ENCODE measurements at regions not wholly inside any gene's neighbourhood (a gene's known extent, or its start where the extent isn't known, plus 50 kb on each side); places are given as distances from the start of the nearest gene placed in this dataset.

DNA sequence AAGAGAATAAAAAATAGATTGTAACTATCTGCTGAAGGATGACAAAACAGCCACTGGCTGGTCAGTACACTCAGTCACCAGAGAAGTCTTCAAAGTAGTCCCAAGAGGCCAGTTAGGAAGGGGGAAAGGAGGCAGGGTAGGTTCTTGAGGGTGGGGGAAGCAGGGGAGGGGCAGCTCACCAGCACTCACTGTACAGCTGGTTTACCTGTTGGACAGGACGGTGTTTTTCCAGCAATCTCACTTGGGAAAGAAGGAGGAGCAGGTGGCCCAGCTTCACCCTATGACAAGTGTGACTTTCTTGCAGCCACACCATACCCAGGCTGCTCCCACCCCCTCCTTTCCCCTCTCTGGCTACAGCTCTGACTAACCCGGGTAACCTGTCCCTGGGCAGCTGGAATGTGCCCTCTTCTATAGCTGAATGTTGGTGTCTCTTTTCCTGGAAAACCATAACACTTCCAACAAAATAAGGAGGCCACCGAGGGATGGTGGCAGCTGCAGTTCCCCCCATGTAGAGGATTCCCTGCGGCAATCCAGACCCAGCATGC lies 203.4 kb upstream of the NSMCE3 start:
- TF ChIP-seq, protein P1, sequence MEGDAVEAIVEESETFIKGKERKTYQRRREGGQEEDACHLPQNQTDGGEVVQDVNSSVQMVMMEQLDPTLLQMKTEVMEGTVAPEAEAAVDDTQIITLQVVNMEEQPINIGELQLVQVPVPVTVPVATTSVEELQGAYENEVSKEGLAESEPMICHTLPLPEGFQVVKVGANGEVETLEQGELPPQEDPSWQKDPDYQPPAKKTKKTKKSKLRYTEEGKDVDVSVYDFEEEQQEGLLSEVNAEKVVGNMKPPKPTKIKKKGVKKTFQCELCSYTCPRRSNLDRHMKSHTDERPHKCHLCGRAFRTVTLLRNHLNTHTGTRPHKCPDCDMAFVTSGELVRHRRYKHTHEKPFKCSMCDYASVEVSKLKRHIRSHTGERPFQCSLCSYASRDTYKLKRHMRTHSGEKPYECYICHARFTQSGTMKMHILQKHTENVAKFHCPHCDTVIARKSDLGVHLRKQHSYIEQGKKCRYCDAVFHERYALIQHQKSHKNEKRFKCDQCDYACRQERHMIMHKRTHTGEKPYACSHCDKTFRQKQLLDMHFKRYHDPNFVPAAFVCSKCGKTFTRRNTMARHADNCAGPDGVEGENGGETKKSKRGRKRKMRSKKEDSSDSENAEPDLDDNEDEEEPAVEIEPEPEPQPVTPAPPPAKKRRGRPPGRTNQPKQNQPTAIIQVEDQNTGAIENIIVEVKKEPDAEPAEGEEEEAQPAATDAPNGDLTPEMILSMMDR (conservative IDR thresholded peaks at IDR 0.05), result no peak
- peak overlapping the region; percentile 24; the same call in 1 of the 2 replicates for H3K27ac ChIP-seq

DNA sequence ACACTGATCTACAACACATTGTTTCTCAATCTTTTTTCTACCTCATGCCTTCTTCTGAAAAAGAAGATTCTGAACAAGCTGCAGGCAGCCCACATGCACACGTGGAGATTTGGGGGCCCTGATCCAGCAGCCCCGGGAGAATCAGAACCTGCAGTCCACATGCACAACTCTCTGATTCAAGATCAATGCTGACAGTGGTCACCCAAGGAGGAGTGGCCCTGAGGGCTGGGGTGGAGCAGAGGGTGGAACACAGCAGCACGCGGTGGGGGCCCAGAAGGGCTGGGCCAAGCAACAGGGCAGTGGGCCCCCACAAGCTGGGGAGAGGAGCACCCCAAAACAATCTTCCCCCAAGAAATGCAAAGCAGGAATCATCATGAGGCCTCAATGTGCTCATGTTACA lies 202.1 kb upstream of the NSMCE3 start:
- no peak overlapping the region; the same call in 1 of the 2 replicates for H3K27ac ChIP-seq
- TF ChIP-seq, protein P1 (conservative IDR thresholded peaks at IDR 0.05), result no peak

DNA sequence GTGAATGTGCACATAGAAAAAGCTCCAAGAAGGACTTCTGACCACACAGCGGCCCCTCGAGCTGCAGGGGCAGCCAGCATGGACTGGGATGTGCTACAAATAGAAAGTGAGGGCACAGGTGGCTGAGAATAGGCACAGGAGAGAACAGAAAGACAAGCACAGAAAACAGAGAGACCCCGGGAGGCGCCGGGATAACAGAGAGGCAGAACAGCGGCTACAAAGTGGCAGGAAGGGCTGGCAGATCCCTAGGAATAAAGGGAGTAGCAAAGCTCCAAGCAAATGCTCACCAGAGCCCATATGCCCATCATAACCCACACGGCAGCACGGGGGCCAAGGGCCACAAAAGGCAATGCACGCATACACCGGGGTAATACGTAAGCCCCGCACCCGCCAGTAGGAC lies 201.7 kb upstream of the NSMCE3 start:
- H3K27ac ChIP-seq, result peak overlapping the region; percentile 18; the same call in 1 of the 2 replicates
- TF ChIP-seq, protein P1 (conservative IDR thresholded peaks at IDR 0.05), result no peak

DNA sequence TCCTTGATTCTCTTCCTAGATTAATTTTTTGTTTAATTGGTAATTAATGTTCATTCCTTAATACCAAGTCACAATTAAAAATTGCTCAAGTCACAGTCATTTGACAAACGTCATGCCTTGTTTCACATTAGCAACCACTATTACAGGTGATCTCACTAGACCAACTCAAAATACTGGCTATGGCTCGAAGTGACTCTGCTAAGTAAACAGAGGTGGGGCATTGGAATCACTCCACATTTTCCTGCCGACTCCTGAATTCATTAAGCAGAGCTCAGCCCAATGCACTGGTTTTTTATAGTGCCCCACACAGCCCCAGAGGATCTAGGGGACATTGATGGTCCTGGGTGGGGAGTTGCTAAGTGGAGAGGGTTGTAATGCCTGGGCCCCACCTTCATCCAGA lies 201.2 kb upstream of the NSMCE3 start:
- peak overlapping the region; percentile 18; the same call in 1 of the 2 replicates for H3K27ac ChIP-seq
- TF ChIP-seq, protein P1 (conservative IDR thresholded peaks at IDR 0.05), result no peak

DNA sequence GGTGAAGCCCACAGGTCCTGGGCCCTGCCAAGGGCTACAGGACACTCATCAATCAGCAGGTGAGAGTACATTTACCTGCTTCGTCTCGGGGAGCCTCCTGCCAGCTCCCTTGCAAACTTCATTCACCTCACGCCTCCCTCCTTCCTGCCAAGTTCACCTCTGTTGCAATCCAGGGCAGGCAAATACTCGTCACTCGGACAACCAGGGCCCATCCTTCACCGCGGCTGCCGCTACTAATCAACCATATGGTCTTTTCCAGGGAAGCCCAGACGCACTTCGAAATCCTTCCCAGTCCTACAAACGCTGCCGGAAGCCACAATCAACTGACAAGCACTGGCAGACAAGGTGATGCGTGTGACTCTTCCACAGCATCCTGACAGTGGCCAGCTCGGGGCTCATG lies 200.7 kb upstream of the NSMCE3 start:
- peak overlapping the region; percentile 18; the same call in 1 of the 2 replicates for H3K27ac ChIP-seq
- TF ChIP-seq, protein P1 (conservative IDR thresholded peaks at IDR 0.05), result no peak

DNA sequence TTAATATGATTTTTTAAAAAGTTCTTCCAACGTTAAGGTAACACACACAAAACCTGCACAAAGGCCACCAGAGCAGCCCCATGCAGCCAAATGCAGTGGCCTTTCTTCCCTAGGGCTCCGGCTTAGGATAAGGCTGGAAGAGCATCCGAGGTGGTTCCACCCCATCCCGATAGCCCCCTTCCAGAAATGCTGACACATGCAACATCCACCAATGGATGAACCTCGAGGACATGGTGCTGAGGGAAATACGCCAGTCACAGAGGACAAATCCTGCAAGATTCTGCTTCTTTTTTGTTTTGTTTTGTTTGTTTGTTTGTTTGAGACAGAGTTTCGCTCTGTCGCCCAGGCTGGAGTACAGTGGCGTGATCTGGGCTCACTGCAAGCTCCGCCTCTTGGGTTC lies 199.3 kb upstream of the NSMCE3 start:
- TF ChIP-seq, protein P1 (conservative IDR thresholded peaks at IDR 0.05), result no peak
- no peak overlapping the region for H3K27ac ChIP-seq

DNA sequence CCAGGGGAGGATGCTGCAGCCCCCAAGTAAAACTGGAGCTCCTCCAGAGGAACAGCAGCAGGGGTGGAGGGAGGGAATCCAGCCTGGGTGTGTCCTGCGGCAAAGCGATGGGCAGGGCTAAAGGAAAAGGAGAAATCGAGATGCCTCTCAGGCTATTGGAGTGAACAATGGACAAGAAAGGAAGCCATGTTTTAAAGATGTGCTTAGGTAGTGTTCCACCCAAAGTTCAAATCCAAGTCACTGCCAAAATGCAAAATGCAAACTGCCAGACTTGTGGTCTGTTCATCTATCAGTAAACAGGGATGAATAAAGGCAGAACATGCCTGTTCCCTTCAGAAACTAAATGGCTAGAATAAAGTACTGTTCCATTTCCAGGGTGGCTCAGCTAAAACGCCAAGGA lies 197.5 kb upstream of the NSMCE3 start:
- TF ChIP-seq, protein P1 (conservative IDR thresholded peaks at IDR 0.05), result no peak
- H3K27ac ChIP-seq, result no peak overlapping the region

Measured in VCaP (cell line).